Coronary artery (tissue), 2 donors: ENCODE measurements at regions not wholly inside any gene's neighbourhood (a gene's known extent, or its start where the extent isn't known, plus 50 kb on each side); places are given as distances from the start of the nearest gene placed in this dataset.
A peak's percentile ranks its signal among the peaks of the same experiment; 100 is the strongest.
"Not testable (repeated sequence)": the region's sequence is repeated elsewhere in the genome, so short reads cannot be mapped to it uniquely, and the experiment has no call there.

Experiments
- DNase-seq: peaks from one replicate; pipeline ENCODE4 v3.0.0-alpha.2; 2017; ENCODE audit warnings: low spot score
- H3K27ac ChIP-seq, 2 donors: fragments of 200-600 bp; sonication (generic); one replicate each; pipeline ENCODE4 v1.5.1; 2016 to 2019
- H3K4me3 ChIP-seq: fragments of 200-600 bp; sonication (generic); 2 replicates; pipeline ENCODE4 v1.5.1; 2016; ENCODE audit warnings: mild to moderate bottlenecking, moderate library complexity
- TF ChIP-seq, protein P1 (sequence below): fragments of 200-600 bp; sonication (generic); IDR thresholded peaks from one replicate; pipeline ENCODE4 v1.5.1; 2019; ENCODE audit warnings: antibody characterized with exemption

- no peak overlapping the region for H3K27ac ChIP-seq
- H3K4me3 ChIP-seq = no peak overlapping the region
- TF ChIP-seq, protein P1, sequence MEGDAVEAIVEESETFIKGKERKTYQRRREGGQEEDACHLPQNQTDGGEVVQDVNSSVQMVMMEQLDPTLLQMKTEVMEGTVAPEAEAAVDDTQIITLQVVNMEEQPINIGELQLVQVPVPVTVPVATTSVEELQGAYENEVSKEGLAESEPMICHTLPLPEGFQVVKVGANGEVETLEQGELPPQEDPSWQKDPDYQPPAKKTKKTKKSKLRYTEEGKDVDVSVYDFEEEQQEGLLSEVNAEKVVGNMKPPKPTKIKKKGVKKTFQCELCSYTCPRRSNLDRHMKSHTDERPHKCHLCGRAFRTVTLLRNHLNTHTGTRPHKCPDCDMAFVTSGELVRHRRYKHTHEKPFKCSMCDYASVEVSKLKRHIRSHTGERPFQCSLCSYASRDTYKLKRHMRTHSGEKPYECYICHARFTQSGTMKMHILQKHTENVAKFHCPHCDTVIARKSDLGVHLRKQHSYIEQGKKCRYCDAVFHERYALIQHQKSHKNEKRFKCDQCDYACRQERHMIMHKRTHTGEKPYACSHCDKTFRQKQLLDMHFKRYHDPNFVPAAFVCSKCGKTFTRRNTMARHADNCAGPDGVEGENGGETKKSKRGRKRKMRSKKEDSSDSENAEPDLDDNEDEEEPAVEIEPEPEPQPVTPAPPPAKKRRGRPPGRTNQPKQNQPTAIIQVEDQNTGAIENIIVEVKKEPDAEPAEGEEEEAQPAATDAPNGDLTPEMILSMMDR = no peak
- DNase-seq = peak; percentile 45
These were observed 132.0 kb upstream of the CCND2 start for GRCh38 chr12:4141348-4142270.

DNA sequence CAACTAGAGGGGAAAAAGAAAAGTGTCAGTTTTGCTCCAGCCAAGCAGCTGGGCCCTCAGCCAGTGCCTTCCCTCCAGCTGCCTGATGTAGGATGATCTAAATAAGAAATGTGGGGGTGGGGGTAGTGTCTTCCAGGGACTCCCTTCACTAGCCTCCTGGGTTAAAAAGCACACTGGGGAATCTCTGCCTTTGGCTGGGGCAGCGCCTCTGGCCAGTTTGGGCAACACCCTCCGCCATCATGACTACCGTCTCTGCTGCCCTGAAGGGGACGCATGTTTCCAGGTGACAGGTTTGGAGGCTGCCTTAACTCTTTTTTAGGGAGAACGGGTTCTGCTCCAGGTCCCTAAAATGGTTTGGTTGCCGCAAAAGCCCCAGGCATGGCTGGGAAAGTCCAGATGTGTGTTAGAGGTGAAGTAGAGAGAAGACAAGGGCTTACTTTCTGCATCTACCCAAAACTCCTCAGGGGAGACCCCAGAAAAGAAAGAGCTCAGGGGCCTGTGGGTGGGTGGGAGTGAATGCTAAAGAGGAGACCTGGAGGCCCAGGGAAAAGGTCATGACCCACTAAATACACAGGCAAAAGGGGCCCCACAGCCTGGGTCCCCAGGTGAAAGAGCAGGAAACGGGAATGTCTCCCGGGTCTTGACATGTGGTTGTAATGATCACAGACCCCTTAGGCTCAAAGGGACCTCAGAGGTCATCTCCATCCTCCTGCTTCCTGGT, 132.8 kb upstream of the CCND2 start:
- TF ChIP-seq, protein P1 = no peak
- Histone ChIP-seq H3K27ac (no peak overlapping the region), H3K4me3 (no peak overlapping the region)
- peak; percentile 58 for DNase-seq

- TF ChIP-seq, protein P1 = no peak
- H3K27ac ChIP-seq = no peak overlapping the region
- DNase-seq = no peak
- H3K4me3 ChIP-seq = no peak overlapping the region
These were observed 134.4 kb upstream of the CCND2 start for GRCh38 chr12:4139191-4139590.

- H3K27ac ChIP-seq, DNase-seq, H3K4me3 ChIP-seq: not testable (repeated sequence)
These were observed 135.0 kb upstream of the CCND2 start for GRCh38 chr12:4138532-4138931.

DNA sequence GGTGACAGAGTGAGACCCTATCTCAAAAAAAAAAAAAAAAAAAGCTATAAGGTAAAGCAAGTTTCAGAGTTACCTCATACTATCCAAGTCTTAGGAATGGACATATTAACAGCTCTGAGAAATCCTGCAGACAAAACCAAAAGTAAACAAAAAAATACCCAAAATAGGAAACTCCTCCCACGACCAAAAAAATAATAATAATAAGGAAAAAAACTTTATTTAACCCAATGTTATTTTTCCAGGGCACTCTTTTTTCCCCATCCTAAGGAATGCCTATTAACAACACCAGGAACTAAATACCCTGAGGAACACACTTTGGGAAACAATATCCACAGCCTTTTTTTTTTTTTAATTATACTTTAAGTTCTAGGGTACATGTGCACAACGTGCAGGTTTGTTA, 135.5 kb upstream of the CCND2 start:
- Histone ChIP-seq H3K27ac (no peak overlapping the region), H3K4me3 (no peak overlapping the region)
- DNase-seq = no peak
- TF ChIP-seq, protein P1 = no peak

GRCh38 chr12:4137441-4137840, 136.1 kb upstream of the CCND2 start:
- no peak for DNase-seq
- H3K27ac ChIP-seq = no peak overlapping the region
- H3K4me3 ChIP-seq = no peak overlapping the region
- TF ChIP-seq, protein P1 = no peak

DNA sequence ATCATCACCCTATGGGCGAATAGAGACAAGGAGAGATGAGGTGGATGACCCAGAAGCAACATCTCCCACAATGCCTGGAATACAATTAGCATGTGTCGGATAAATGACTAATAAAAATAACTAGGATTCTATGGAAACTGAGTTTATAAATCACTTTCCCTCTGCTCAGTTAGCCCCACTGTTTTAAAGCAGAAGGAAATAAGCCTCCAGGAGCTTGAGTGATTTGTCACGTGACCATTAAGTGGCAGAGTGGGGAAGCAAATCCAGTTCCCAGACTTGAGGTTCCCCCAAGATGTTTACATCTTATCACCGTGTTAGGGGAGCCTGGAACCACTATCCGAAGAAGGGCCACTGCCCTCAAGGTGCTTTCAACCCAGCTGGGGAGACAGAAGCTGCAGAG, 136.5 kb upstream of the CCND2 start:
- no peak overlapping the region for H3K27ac ChIP-seq
- DNase-seq = no peak
- no peak overlapping the region for H3K4me3 ChIP-seq
- TF ChIP-seq, protein P1 = no peak
